IMR-90 (cell line): ENCODE measurements at regions not wholly inside any gene's neighbourhood (a gene's known extent, or its start where the extent isn't known, plus 50 kb on each side); places are given as distances from the start of the nearest gene placed in this dataset.
A peak's percentile ranks its signal among the peaks of the same experiment; 100 is the strongest.

Source experiments
- ATAC-seq: fragments of 200-7000 bp; cut with Tn5 transposase; 2 replicates; pipeline ENCODE4 v1.9.1; 2020; ENCODE audit warnings: low read depth, mild to moderate bottlenecking, moderate library complexity
- BruUV-seq: library from RNA; stranded (reverse); fragments of 400-500 nt; replicated peaks from 2 replicates; lab custom pipeline; 2021; lab: Mats Ljungman, UMichigan
- CTCF ChIA-PET: fragments of 300-600 bp; formaldehyde crosslinking; extraction: SDS; loops from one replicate; lab custom pipeline; 2021; ENCODE audit warnings: antibody characterized with exemption; lab: Yijun Ruan, JAX
- POLR2A ChIA-PET: fragments of 300-600 bp; sonication (Branson Sonifier 250); formaldehyde crosslinking; loops from one replicate; lab custom pipeline; 2022; ENCODE audit warnings: antibody characterized with exemption; ENCODE audit not compliant: unreplicated experiment; lab: Charles Lee
- DNase-seq: peaks from one replicate; pipeline ENCODE4 v3.0.0; 2013
- H2AFZ ChIP-seq: replicated peaks from 2 replicates; pipeline ENCODE3; 2013; ENCODE audit warnings: low read length, mild to moderate bottlenecking; ENCODE audit not compliant: poor library complexity
- H2AK5ac ChIP-seq: 2 replicates; pipeline ENCODE4 v1.6.1; 2013; ENCODE audit warnings: low read depth, low read length, inconsistent platforms
- H2AK9ac ChIP-seq: replicated peaks from 2 replicates; pipeline ENCODE3; 2013; ENCODE audit warnings: mild to moderate bottlenecking, low read depth, low read length, moderate library complexity; ENCODE audit not compliant: poor library complexity
- H2BK120ac ChIP-seq: 2 replicates; pipeline ENCODE4 v1.6.1; 2013; ENCODE audit warnings: low read depth, low read length, inconsistent platforms
- H2BK15ac ChIP-seq: 3 replicates; pipeline ENCODE4 v1.6.1; 2013; ENCODE audit warnings: low read depth, low read length, inconsistent platforms
- H2BK20ac ChIP-seq: 2 replicates; pipeline ENCODE4 v1.6.1; 2013; ENCODE audit warnings: low read depth, mild to moderate bottlenecking, inconsistent platforms, low read length, moderate library complexity
- H2BK5ac ChIP-seq: 2 replicates; pipeline ENCODE4 v1.6.1; 2013; ENCODE audit warnings: mild to moderate bottlenecking, low read depth, low read length, inconsistent platforms; ENCODE audit not compliant: poor library complexity, severe bottlenecking
- H3K14ac ChIP-seq: replicated peaks from 2 replicates; pipeline ENCODE4 v1.6.1; 2013; ENCODE audit warnings: low read depth, low read length, inconsistent platforms
- H3K18ac ChIP-seq: 2 replicates; pipeline ENCODE4 v1.6.1; 2013; ENCODE audit warnings: low read depth, low read length, control low read depth
- H3K23ac ChIP-seq: 2 replicates; pipeline ENCODE4 v1.6.1; 2013; ENCODE audit warnings: low read depth, low read length, inconsistent platforms
- H3K27ac ChIP-seq: 2 replicates; pipeline ENCODE4 v1.5.1; 2013; ENCODE audit warnings: mild to moderate bottlenecking, control low read depth, low read length; ENCODE audit not compliant: insufficient read depth
- H3K27me3 ChIP-seq: 2 replicates; pipeline ENCODE4 v1.6.1; 2013; ENCODE audit warnings: low read length; ENCODE audit not compliant: control insufficient read depth, insufficient read depth
- H3K36me3 ChIP-seq: 2 replicates; pipeline ENCODE4 v1.6.1; 2013; ENCODE audit warnings: low read length, mixed read lengths; ENCODE audit not compliant: control insufficient read depth, insufficient read depth
- H3K4ac ChIP-seq: 2 replicates; pipeline ENCODE4 v1.6.1; 2013; ENCODE audit warnings: low read depth, low read length, inconsistent platforms
- H3K4me1 ChIP-seq: 2 replicates; pipeline ENCODE4 v1.6.1; 2013; ENCODE audit warnings: low read length, mixed read lengths; ENCODE audit not compliant: control insufficient read depth, insufficient read depth
- H3K4me2 ChIP-seq: 2 replicates; pipeline ENCODE4 v1.6.1; 2013; ENCODE audit warnings: low read depth, mild to moderate bottlenecking, control low read depth, low read length, moderate library complexity
- H3K4me3 ChIP-seq: 2 replicates; pipeline ENCODE4 v1.5.1; 2013; ENCODE audit warnings: low read depth, mild to moderate bottlenecking, control low read depth, low read length, moderate library complexity; ENCODE audit not compliant: insufficient read depth
- H3K56ac ChIP-seq: 2 replicates; pipeline ENCODE4 v1.6.1; 2013; ENCODE audit warnings: low read length, inconsistent platforms; ENCODE audit not compliant: insufficient read depth; ENCODE audit errors: extremely low read depth
- H3K79me1 ChIP-seq, 2 experiments: 2 replicates each; pipeline ENCODE4 v1.6.1; 2013; ENCODE audit warnings: low read length in 2 of 2, inconsistent platforms in 1 of 2, low read depth in 1 of 2
- H3K9ac ChIP-seq: 2 replicates; pipeline ENCODE4 v1.6.1; 2013; ENCODE audit warnings: low read depth, low read length, control low read depth
- H3K9me1 ChIP-seq: 2 replicates; pipeline ENCODE4 v1.6.1; 2013; ENCODE audit warnings: low read length, inconsistent platforms; ENCODE audit not compliant: insufficient read depth
- H3K9me3 ChIP-seq: 2 replicates; pipeline ENCODE4 v1.6.1; 2013; ENCODE audit warnings: low read length; ENCODE audit not compliant: control insufficient read depth, insufficient read depth
- H4K20me1 ChIP-seq: 2 replicates; pipeline ENCODE4 v1.6.1; 2013; ENCODE audit warnings: low read length, inconsistent platforms; ENCODE audit not compliant: insufficient read depth
- H4K5ac ChIP-seq: 2 replicates; pipeline ENCODE4 v1.6.1; 2013; ENCODE audit warnings: mild to moderate bottlenecking, low read depth, low read length, control low read depth
- H4K8ac ChIP-seq, 2 experiments: 2 replicates each; pipeline ENCODE4 v1.6.1; 2013; ENCODE audit warnings: low read depth in 2 of 2, low read length in 2 of 2, control low read depth in 1 of 2, inconsistent platforms in 1 of 2
- H4K91ac ChIP-seq: 2 replicates; pipeline ENCODE4 v1.6.1; 2013; ENCODE audit warnings: low read depth, low read length, inconsistent platforms; ENCODE audit not compliant: insufficient read depth
- BHLHE40 ChIP-seq: fragments of 150-350 bp; IDR thresholded peaks from 2 replicates; pipeline ENCODE4 v1.6.1; 2016; ENCODE audit warnings: mild to moderate bottlenecking, low read depth, low read length
- CHD1 ChIP-seq: IDR thresholded peaks from 2 replicates; pipeline ENCODE4 v1.6.1; 2012; ENCODE audit warnings: low read depth, low read length, improper control_type of control experiment
- CTCF ChIP-seq: conservative IDR thresholded peaks from 2 replicates; pipeline ENCODE4 v1.5.1; 2012; ENCODE audit warnings: mild to moderate bottlenecking, low read depth, low read length, improper control_type of control experiment
- ELK1 ChIP-seq: fragments of 150-350 bp; IDR thresholded peaks from 2 replicates; pipeline ENCODE4 v1.6.1; 2016; ENCODE audit warnings: low read depth, mild to moderate bottlenecking, low read length, moderate library complexity, borderline replicate concordance
- FOS ChIP-seq: fragments of 150-350 bp; IDR thresholded peaks from 2 replicates; pipeline ENCODE4 v1.6.1; 2016; ENCODE audit warnings: low read depth, low read length
- MAFK ChIP-seq: IDR thresholded peaks from 2 replicates; pipeline ENCODE4 v1.6.1; 2012; ENCODE audit warnings: low read depth, low read length, improper control_type of control experiment
- MAZ ChIP-seq: IDR thresholded peaks from 2 replicates; pipeline ENCODE4 v1.6.1; 2012; ENCODE audit warnings: low read depth, mild to moderate bottlenecking, low read length, improper control_type of control experiment, moderate library complexity, borderline replicate concordance
- MXI1 ChIP-seq: IDR thresholded peaks from 2 replicates; pipeline ENCODE4 v1.6.1; 2012; ENCODE audit warnings: low read depth, mild to moderate bottlenecking, low read length, moderate library complexity, borderline replicate concordance
- NFE2L2 ChIP-seq: fragments of 150-350 bp; IDR thresholded peaks from 2 replicates; pipeline ENCODE4 v1.6.1; 2016; ENCODE audit warnings: low read depth, mild to moderate bottlenecking, low read length
- POLR2A ChIP-seq: IDR thresholded peaks from 2 replicates; pipeline ENCODE4 v1.6.1; 2012; ENCODE audit warnings: mild to moderate bottlenecking, low read depth, low read length
- RCOR1 ChIP-seq: IDR thresholded peaks from 2 replicates; pipeline ENCODE4 v1.6.1; 2012; ENCODE audit warnings: mild to moderate bottlenecking, low read length, improper control_type of control experiment; ENCODE audit not compliant: insufficient replicate concordance
- SMC3 ChIP-seq: fragments of 150-350 bp; IDR thresholded peaks from 2 replicates; pipeline ENCODE4 v1.6.1; 2016; ENCODE audit warnings: low read depth, mild to moderate bottlenecking, antibody characterized with exemption, low read length, moderate library complexity
- WGBS, 2 experiments: methylation state at CpG; one replicate each; pipeline versions ENCODE4 v1.1.5 to v1.1.7; 2013; ENCODE audit warnings: missing lambda C conversion rate in 2 of 2; ENCODE audit not compliant: insufficient read length in 1 of 2; ENCODE audit errors: extremely low coverage in 2 of 2; 5-methylcytosine and 5-hydroxymethylcytosine counted together
- dilution Hi-C: fragments of 300-500 bp; cut with HindIII; formaldehyde crosslinking; loops from one replicate; pipeline ENCODE4 v1.14.3; 2018; ENCODE audit warnings: low sequenced_read_pairs; ENCODE audit not compliant: unreplicated experiment
- in situ Hi-C: fragments of 300-500 bp; cut with MboI; formaldehyde crosslinking; loops from 3 replicates; pipeline ENCODE4 v1.14.3; 2019; ENCODE audit warnings: low sequenced_read_pairs, inconsistent platforms, mixed read lengths
- intact Hi-C: fragments of 100-400 bp; cut with micrococcal nuclease; formaldehyde crosslinking; loops from 2 replicates; pipeline ENCODE4 v1.10.0; 2022

- WGBS, 2 experiments: no CpG with 5 or more reads among the region's 3 CpGs
- POLR2A ChIA-PET: no interaction called here
- H3K23ac ChIP-seq: no peak overlapping the region
- H2AK9ac ChIP-seq: no peak overlapping the region
- no peaks in the 10 kb centered on the region for H4K20me1 ChIP-seq
- ATAC-seq (peak; percentile 76), DNase-seq (peak; percentile 61)
- H2AFZ ChIP-seq: no peak overlapping the region
- no peak overlapping the region for H4K8ac ChIP-seq
- H3K18ac ChIP-seq: no peak overlapping the region; the same call in 1 of the 2 replicates
- no peak overlapping the region for H2AK5ac ChIP-seq
- no peaks in the 10 kb centered on the region for H3K9me3 ChIP-seq
- H3K4me1 ChIP-seq: peaks cover 13% of the 10 kb centered on the region
- H3K14ac ChIP-seq: no peak overlapping the region; the same call in none of the 2 replicates
- TF ChIP-seq NFE2L2 (no peak), CTCF (no peak), CHD1 (no peak), ELK1 (no peak), POLR2A (no peak), RCOR1 (no peak), MAFK (no peak), SMC3 (no peak), MAZ (no peak), BHLHE40 (no peak), FOS (no peak), MXI1 (no peak)
- peak overlapping the region; percentile 35; the same call in 1 of the 2 replicates for H3K27ac ChIP-seq
- H2BK120ac ChIP-seq: no peak overlapping the region
- H2BK5ac ChIP-seq: peak overlapping the region; percentile 33
- dilution Hi-C loops: no loop called here
- no peak overlapping the region for H2BK15ac ChIP-seq
- no peak overlapping the region; the same call in 1 of the 2 replicates for H4K5ac ChIP-seq
- H2BK20ac ChIP-seq: no peak overlapping the region
- in situ Hi-C loops: no loop called here
- H3K9me1 ChIP-seq: 0 out of 2 replicates have a peak, but pooled peaks cover 5% of the 10 kb centered on the region
- no TSS peak for BruUV-seq
- H3K9ac ChIP-seq: no peak overlapping the region
- no peak overlapping the region for H3K4me2 ChIP-seq
- H3K27me3 ChIP-seq: no peaks in the 10 kb centered on the region; the same call in 1 of the 2 replicates
- intact Hi-C loops: loop anchor here (5.0 to 10.0 kb wide), 2 partner anchors 142 to 375 kb away; partner anchors contain the start of gene ARHGAP20
- no peaks in the 10 kb centered on the region for H3K36me3 ChIP-seq
- CTCF ChIA-PET: no interaction called here
- no peak overlapping the region for H4K91ac ChIP-seq
- no peak overlapping the region for H3K56ac ChIP-seq
- H3K4ac ChIP-seq: no peak overlapping the region
- no peak overlapping the region for H3K4me3 ChIP-seq
- no peaks in the 10 kb centered on the region for H3K79me1 ChIP-seq
These were observed 145.0 kb upstream of the ARHGAP20 start for GRCh38 chr11:110856996-110857812.
